Omental fat pad (tissue), 3 donors: ENCODE measurements at regions not wholly inside any gene's neighbourhood (a gene's known extent, or its start where the extent isn't known, plus 50 kb on each side); places are given as distances from the start of the nearest gene placed in this dataset.

Experiments used
- ATAC-seq: fragments of 150-250 bp; one replicate; pipeline ENCODE4 v1.9.1; 2016; ENCODE audit warnings: mild to moderate bottlenecking, moderate library complexity; ENCODE audit not compliant: low FRiP score
- DNase-seq: peaks from one replicate; pipeline ENCODE4 v3.0.0-alpha.2; 2019; ENCODE audit warnings: low spot score
- CTCF ChIP-seq, 3 donors: fragments of 450-650 bp; IDR thresholded peaks; one replicate each; pipeline ENCODE4 v1.5.1; 2016 to 2017; ENCODE audit warnings: antibody characterized with exemption in 3 of 3, mild to moderate bottlenecking in 3 of 3, moderate library complexity in 2 of 3

- ATAC-seq (no peak), DNase-seq (no peak)
- no peak for TF ChIP-seq CTCF (IDR thresholded peaks at IDR 0.05)
Measured at GRCh38 chr3:167120828-167121227, 259.3 kb downstream of the ZBBX start.

- ATAC-seq = peak; percentile 39
- TF ChIP-seq CTCF (IDR thresholded peaks at IDR 0.05) = no peak
- DNase-seq = no peak
Measured at GRCh38 chr3:167116120-167116922, 263.8 kb downstream of the ZBBX start.

GRCh38 chr3:167115331-167115934 lies 264.7 kb downstream of the ZBBX start:
- no peak for TF ChIP-seq CTCF (IDR thresholded peaks at IDR 0.05)
- ATAC-seq = no peak
- no peak for DNase-seq

GRCh38 chr3:167114619-167115018 lies 265.5 kb downstream of the ZBBX start:
- DNase-seq (no peak), ATAC-seq (no peak)
- no peak for TF ChIP-seq CTCF (IDR thresholded peaks at IDR 0.05)

GRCh38 chr3:167113035-167113830 lies 266.9 kb downstream of the ZBBX start:
- no peak for TF ChIP-seq CTCF (IDR thresholded peaks at IDR 0.05)
- ATAC-seq = no peak
- no peak for DNase-seq

- DNase-seq = no peak
- no peak for TF ChIP-seq CTCF (IDR thresholded peaks at IDR 0.05)
- no peak for ATAC-seq
Measured at GRCh38 chr3:167110901-167111300, 269.2 kb downstream of the ZBBX start.
